ENCODE measurements at regions not wholly inside any gene's neighbourhood (a gene's known extent, or its start where the extent isn't known, plus 50 kb on each side); places are given as distances from the start of the nearest gene placed in this dataset.

- no peaks in the 10 kb centered on the region for H3F3A ChIP-seq (ENCODE audit: insufficient read depth)
- no peak for TF ChIP-seq EZH2phosphoT487 (conservative IDR thresholded peaks at IDR 0.05; ENCODE audit: low read length)
- H3K4me2 ChIP-seq (ENCODE audit: low read depth, low read length, poor library complexity, severe bottlenecking) = no peak overlapping the region
- no peaks in the 10 kb centered on the region for H4K20me1 ChIP-seq (ENCODE audit: low read depth, low read length)
- H3K9me3 ChIP-seq (ENCODE audit: insufficient read depth, low read length) = no peaks in the 10 kb centered on the region
- no peak overlapping the region for H3K9ac ChIP-seq (ENCODE audit: low read length)
- H2AFZ ChIP-seq (ENCODE audit: low read depth, low read length, severe bottlenecking) = no peak overlapping the region
- H3K79me2 ChIP-seq (ENCODE audit: insufficient read depth, low read length) = no peaks in the 10 kb centered on the region
- H3K27me3 ChIP-seq (ENCODE audit: low read length) = no peaks in the 10 kb centered on the region
- no peak overlapping the region for H3K27ac ChIP-seq (ENCODE audit: low read depth, low read length)
- H3K9me2 ChIP-seq (replicated peaks; ENCODE audit: insufficient read depth, low read length) = no peaks in the 10 kb centered on the region
- H3K36me3 ChIP-seq (ENCODE audit: low read length) = no peaks in the 10 kb centered on the region
- no peak overlapping the region for H3K4me3 ChIP-seq (ENCODE audit: insufficient read depth, low read length, poor library complexity, severe bottlenecking)
Observed at GRCh38 chr3:140857993-140858392, 83.6 kb upstream of the SLC25A36 start.

GRCh38 chr3:140859592-140860336 lies 81.9 kb upstream of the SLC25A36 start:
- Histone ChIP-seq H3K4me2 (ENCODE audit: low read depth, low read length, poor library complexity, severe bottlenecking) (no peak overlapping the region), H2AFZ (ENCODE audit: low read depth, low read length, severe bottlenecking) (no peak overlapping the region)

GRCh38 chr3:140863580-140864009 lies 78.0 kb upstream of the SLC25A36 start:
- no peaks in the 10 kb centered on the region for H3K79me2 ChIP-seq (ENCODE audit: insufficient read depth, low read length)
- H3K4me2 ChIP-seq (ENCODE audit: low read depth, low read length, poor library complexity, severe bottlenecking) = no peak overlapping the region
- no peaks in the 10 kb centered on the region for H3F3A ChIP-seq (ENCODE audit: insufficient read depth)
- H3K9me2 ChIP-seq (replicated peaks; ENCODE audit: insufficient read depth, low read length) = no peaks in the 10 kb centered on the region
- no peak overlapping the region for H3K9ac ChIP-seq (ENCODE audit: low read length)
- no peaks in the 10 kb centered on the region for H3K9me3 ChIP-seq (ENCODE audit: insufficient read depth, low read length)
- peak; percentile 45 for TF ChIP-seq CTCF (IDR thresholded peaks at IDR 0.05; ENCODE audit: insufficient read depth, low read length, poor library complexity, severe bottlenecking)
- TF ChIP-seq EZH2phosphoT487 (conservative IDR thresholded peaks at IDR 0.05; ENCODE audit: low read length) = no peak
- no peak overlapping the region for H2AFZ ChIP-seq (ENCODE audit: low read depth, low read length, severe bottlenecking)
- H3K27ac ChIP-seq (ENCODE audit: low read depth, low read length) = no peak overlapping the region
- H4K20me1 ChIP-seq (ENCODE audit: low read depth, low read length) = no peaks in the 10 kb centered on the region
- H3K4me3 ChIP-seq (ENCODE audit: insufficient read depth, low read length, poor library complexity, severe bottlenecking) = no peak overlapping the region
- H3K36me3 ChIP-seq (ENCODE audit: low read length) = no peaks in the 10 kb centered on the region
- H3K27me3 ChIP-seq (ENCODE audit: low read length) = no peaks in the 10 kb centered on the region

More at GRCh38 chr3:140859592-140860336, 81.9 kb upstream of the SLC25A36 start:
- H3K27ac ChIP-seq (ENCODE audit: low read depth, low read length) = no peak overlapping the region
- no peaks in the 10 kb centered on the region for H3K36me3 ChIP-seq (ENCODE audit: low read length)
- TF ChIP-seq EZH2phosphoT487 (conservative IDR thresholded peaks at IDR 0.05; ENCODE audit: low read length) (no peak), CTCF (IDR thresholded peaks at IDR 0.05; ENCODE audit: insufficient read depth, low read length, poor library complexity, severe bottlenecking) (no peak)
- no peaks in the 10 kb centered on the region for H3K9me2 ChIP-seq (replicated peaks; ENCODE audit: insufficient read depth, low read length)
- no peaks in the 10 kb centered on the region for H4K20me1 ChIP-seq (ENCODE audit: low read depth, low read length)
- H3K27me3 ChIP-seq (ENCODE audit: low read length) = no peaks in the 10 kb centered on the region
- no peak overlapping the region for H3K9ac ChIP-seq (ENCODE audit: low read length)
- no peaks in the 10 kb centered on the region for H3K9me3 ChIP-seq (ENCODE audit: insufficient read depth, low read length)
- H3K4me3 ChIP-seq (ENCODE audit: insufficient read depth, low read length, poor library complexity, severe bottlenecking) = no peak overlapping the region
- no peaks in the 10 kb centered on the region for H3F3A ChIP-seq (ENCODE audit: insufficient read depth)
- H3K79me2 ChIP-seq (ENCODE audit: insufficient read depth, low read length) = no peaks in the 10 kb centered on the region

- Histone ChIP-seq H4K20me1 (ENCODE audit: low read depth, low read length) (no peaks in the 10 kb centered on the region), H3K9me3 (ENCODE audit: insufficient read depth, low read length) (no peaks in the 10 kb centered on the region), H3K4me3 (ENCODE audit: insufficient read depth, low read length, poor library complexity, severe bottlenecking) (no peak overlapping the region), H3K36me3 (ENCODE audit: low read length) (no peaks in the 10 kb centered on the region), H3K4me2 (ENCODE audit: low read depth, low read length, poor library complexity, severe bottlenecking) (no peak overlapping the region), H2AFZ (ENCODE audit: low read depth, low read length, severe bottlenecking) (no peak overlapping the region), H3K79me2 (ENCODE audit: insufficient read depth, low read length) (no peaks in the 10 kb centered on the region), H3K27me3 (ENCODE audit: low read length) (no peaks in the 10 kb centered on the region), H3K9me2 (replicated peaks; ENCODE audit: insufficient read depth, low read length) (no peaks in the 10 kb centered on the region), H3K9ac (ENCODE audit: low read length) (no peak overlapping the region), H3K27ac (ENCODE audit: low read depth, low read length) (no peak overlapping the region), H3F3A (ENCODE audit: insufficient read depth) (no peaks in the 10 kb centered on the region)
- no peak for TF ChIP-seq CTCF (IDR thresholded peaks at IDR 0.05; ENCODE audit: insufficient read depth, low read length, poor library complexity, severe bottlenecking)
- TF ChIP-seq EZH2phosphoT487 (conservative IDR thresholded peaks at IDR 0.05; ENCODE audit: low read length) = no peak
Observed at GRCh38 chr3:140870351-140870750, 71.3 kb upstream of the SLC25A36 start.

Data from SU-DHL-6 (cell line).